ENCODE measurements at regions not wholly inside any gene's neighbourhood (a gene's known extent, or its start where the extent isn't known, plus 50 kb on each side); places are given as distances from the start of the nearest gene placed in this dataset.

DNA sequence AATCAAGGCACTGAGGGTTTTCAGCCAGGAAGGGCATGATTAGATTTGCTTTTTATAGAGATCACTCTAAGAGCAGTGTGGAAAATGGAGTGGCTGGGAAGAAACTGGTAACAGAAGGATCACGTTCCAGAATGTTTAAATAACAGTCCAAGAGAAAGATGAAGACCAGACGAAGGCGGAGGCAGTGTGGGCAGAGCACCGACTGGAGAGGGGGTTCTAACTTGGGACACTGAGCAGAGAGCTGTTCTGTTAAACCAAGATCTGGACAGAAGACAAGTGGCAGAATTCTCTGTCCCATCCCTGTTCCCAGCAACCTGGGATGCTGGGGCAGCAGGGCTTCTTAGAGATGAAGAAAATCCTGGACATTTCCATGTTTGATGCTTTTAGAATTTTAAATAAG lies 249.1 kb upstream of the NR4A3 start:
- TF ChIP-seq, protein P1, sequence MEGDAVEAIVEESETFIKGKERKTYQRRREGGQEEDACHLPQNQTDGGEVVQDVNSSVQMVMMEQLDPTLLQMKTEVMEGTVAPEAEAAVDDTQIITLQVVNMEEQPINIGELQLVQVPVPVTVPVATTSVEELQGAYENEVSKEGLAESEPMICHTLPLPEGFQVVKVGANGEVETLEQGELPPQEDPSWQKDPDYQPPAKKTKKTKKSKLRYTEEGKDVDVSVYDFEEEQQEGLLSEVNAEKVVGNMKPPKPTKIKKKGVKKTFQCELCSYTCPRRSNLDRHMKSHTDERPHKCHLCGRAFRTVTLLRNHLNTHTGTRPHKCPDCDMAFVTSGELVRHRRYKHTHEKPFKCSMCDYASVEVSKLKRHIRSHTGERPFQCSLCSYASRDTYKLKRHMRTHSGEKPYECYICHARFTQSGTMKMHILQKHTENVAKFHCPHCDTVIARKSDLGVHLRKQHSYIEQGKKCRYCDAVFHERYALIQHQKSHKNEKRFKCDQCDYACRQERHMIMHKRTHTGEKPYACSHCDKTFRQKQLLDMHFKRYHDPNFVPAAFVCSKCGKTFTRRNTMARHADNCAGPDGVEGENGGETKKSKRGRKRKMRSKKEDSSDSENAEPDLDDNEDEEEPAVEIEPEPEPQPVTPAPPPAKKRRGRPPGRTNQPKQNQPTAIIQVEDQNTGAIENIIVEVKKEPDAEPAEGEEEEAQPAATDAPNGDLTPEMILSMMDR (IDR thresholded peaks at IDR 0.05) = no peak
- TF ChIP-seq POLR2A (IDR thresholded peaks at IDR 0.05) = no peak
